Activated CD4-positive, alpha-beta memory T cell treated with anti-CD3 and anti-CD28 coated beads for 36 hours (primary cell): ENCODE measurements at regions not wholly inside any gene's neighbourhood (a gene's known extent, or its start where the extent isn't known, plus 50 kb on each side); places are given as distances from the start of the nearest gene placed in this dataset.
"Not testable (repeated sequence)": the region's sequence is repeated elsewhere in the genome, so short reads cannot be mapped to it uniquely, and the experiment has no call there.

Experiments used
- CTCF ChIA-PET: fragments of 350-600 bp; sonication (Branson Sonifier 250); formaldehyde crosslinking; loops from one replicate; lab custom pipeline; 2021; ENCODE audit warnings: antibody characterized with exemption, inconsistent platforms; lab: Charles Lee
- POLR2A ChIA-PET: fragments of 350-600 bp; sonication (Branson Sonifier 250); formaldehyde crosslinking; loops from one replicate; lab custom pipeline; 2021; ENCODE audit warnings: antibody characterized with exemption; lab: Charles Lee
- DNase-seq: peaks from one replicate; pipeline ENCODE4 v3.0.0-alpha.2; 2020
- H3K27ac Mint-ChIP-seq: one replicate; pipeline ENCODE4 v1.8.0; 2021; ENCODE audit warnings: mixed read lengths
- H3K27me3 Mint-ChIP-seq: one replicate; pipeline ENCODE4 v1.8.0; 2021; ENCODE audit warnings: mixed read lengths
- H3K36me3 Mint-ChIP-seq: one replicate; pipeline ENCODE4 v1.8.0; 2021; ENCODE audit warnings: mixed read lengths
- H3K4me1 Mint-ChIP-seq: one replicate; pipeline ENCODE4 v1.8.0; 2021; ENCODE audit warnings: low read depth, mixed read lengths
- H3K4me3 Mint-ChIP-seq: one replicate; pipeline ENCODE4 v1.8.0; 2021; ENCODE audit warnings: mild to moderate bottlenecking, mixed read lengths
- H3K9me3 Mint-ChIP-seq: one replicate; pipeline ENCODE4 v1.8.0; 2021; ENCODE audit warnings: mixed read lengths
- intact Hi-C: fragments of 100-400 bp; cut with micrococcal nuclease; formaldehyde crosslinking; loops from one replicate; pipeline ENCODE4 v1.15.1; 2023

DNA sequence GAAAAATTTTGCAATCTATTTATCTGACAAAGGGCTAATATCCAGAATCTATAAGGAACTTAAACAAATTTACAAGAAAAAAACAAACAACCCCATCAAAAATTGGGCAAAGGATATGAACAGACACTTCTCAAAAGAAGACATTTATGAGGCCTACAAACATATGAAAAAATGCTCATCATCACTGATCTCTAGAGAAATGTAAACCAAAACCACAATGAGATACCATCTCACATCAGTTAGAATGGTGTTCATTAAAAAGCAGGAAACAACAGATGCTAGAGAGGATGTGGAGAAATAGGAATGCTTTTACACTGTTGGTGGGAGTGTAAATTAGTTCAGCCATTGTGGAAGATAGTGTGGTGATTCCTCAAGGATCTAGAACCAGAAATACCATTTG is 49.9 kb upstream of the MCHR2 start:
- intact Hi-C loops, H3K9me3 Mint-ChIP-seq, POLR2A ChIA-PET, H3K4me1 Mint-ChIP-seq, H3K36me3 Mint-ChIP-seq, CTCF ChIA-PET, H3K4me3 Mint-ChIP-seq, H3K27ac Mint-ChIP-seq, H3K27me3 Mint-ChIP-seq, DNase-seq: not testable (repeated sequence)
